ENCODE measurements at regions not wholly inside any gene's neighbourhood (a gene's known extent, or its start where the extent isn't known, plus 50 kb on each side); places are given as distances from the start of the nearest gene placed in this dataset.

- Histone ChIP-seq H4K8ac (replicated peaks; ENCODE audit: insufficient read length, low read depth, low read length) (no peak overlapping the region), H3K56ac (ENCODE audit: insufficient read length, low read depth, low read length) (no peak overlapping the region), H3K9ac (ENCODE audit: extremely low read depth, insufficient read length, low read length) (no peak overlapping the region), H3K79me2 (ENCODE audit: insufficient read depth, low read length) (no peaks in the 10 kb centered on the region), H2AFZ (ENCODE audit: low read length) (no peak overlapping the region), H3K18ac (ENCODE audit: insufficient read length, low read depth, low read length) (peak overlapping the region; percentile 40), H4K5ac (ENCODE audit: insufficient read length, low read depth, low read length) (no peak overlapping the region), H2BK20ac (ENCODE audit: low read depth, low read length, poor library complexity, severe bottlenecking) (no peak overlapping the region), H3T11ph (ENCODE audit: low read length) (no peak overlapping the region), H3K4me2 (ENCODE audit: insufficient read depth, insufficient read length, low read length) (no peak overlapping the region), H3K23me2 (ENCODE audit: insufficient read length, low read depth, low read length, poor library complexity, severe bottlenecking) (no peaks in the 10 kb centered on the region), H3K9me3 (ENCODE audit: control insufficient read depth, low read depth, low read length) (no peaks in the 10 kb centered on the region), H3K23ac (ENCODE audit: insufficient read length, low read depth, low read length) (no peak overlapping the region), H4K91ac (ENCODE audit: insufficient read length, low read depth, low read length) (no peak overlapping the region), H3K27ac (ENCODE audit: insufficient read length, low read depth, low read length) (no peak overlapping the region), H3K14ac (ENCODE audit: insufficient read depth, low read length) (no peak overlapping the region), H3K4me1 (ENCODE audit: insufficient read depth, low read length) (peaks cover 4% of the 10 kb centered on the region; the same call in 1 of the 2 replicates), H3K79me1 (ENCODE audit: insufficient read depth, low read depth, low read length, poor library complexity, severe bottlenecking) (no peaks in the 10 kb centered on the region), H2BK5ac (ENCODE audit: insufficient read length, low read length) (no peak overlapping the region), H2BK15ac (ENCODE audit: low read depth, low read length) (no peak overlapping the region), H3K4ac (ENCODE audit: low read depth, low read length) (no peak overlapping the region), H2BK120ac (ENCODE audit: low read depth, low read length, poor library complexity, severe bottlenecking) (no peak overlapping the region), H2AK5ac (ENCODE audit: insufficient read length, low read length) (no peak overlapping the region), H3K27me3 (ENCODE audit: insufficient read depth, low read length) (no peaks in the 10 kb centered on the region), H4K20me1 (ENCODE audit: control insufficient read depth, insufficient read depth, insufficient read length) (no peaks in the 10 kb centered on the region), H2BK12ac (ENCODE audit: insufficient read length, low read depth, low read length) (no peak overlapping the region)
- TF ChIP-seq CTCF (conservative IDR thresholded peaks at IDR 0.05) = no peak
- no CpG with 5 or more reads among the region's 18 CpGs for WGBS (ENCODE audit: extremely low coverage, insufficient read length, low lambda C conversion rate)
- Mint-ChIP-seq H3K36me3 (ENCODE audit: insufficient read depth in 1 of 3, low read depth in 3 of 3) (peaks cover 2 to 24% (median 3%) of the 10 kb centered on the region in 3 experiments; a peak in 4 of 7 replicates), H3K27ac (peak overlapping the region in 2 of 3 experiments; percentile 17 to 91; a peak in 4 of 7 replicates), H3K9me3 (peaks cover 3% of the 10 kb centered on the region in 2 experiments; a peak in 3 of 5 replicates), H3K4me1 (peaks cover 36 to 38% of the 10 kb centered on the region in 2 experiments), H3K4me3 (0 out of 5 replicates have a peak overlapping the region, but pooled peaks of 1 of the 2 experiments have one; percentile 19), H3K27me3 (ENCODE audit: low read depth) (no peaks in the 10 kb centered on the region; the same call in 1 of the 2 replicates)
- DNase-seq = no peak
Observed at GRCh38 chr3:83515123-83515522, 1443.7 kb upstream of the CADM2 start.
